Ishikawa (cell line): ENCODE measurements at regions not wholly inside any gene's neighbourhood (a gene's known extent, or its start where the extent isn't known, plus 50 kb on each side); places are given as distances from the start of the nearest gene placed in this dataset.
A peak's percentile ranks its signal among the peaks of the same experiment; 100 is the strongest.

Experiments
- CEBPB ChIP-seq: IDR thresholded peaks from 2 replicates; pipeline ENCODE4 v1.6.1; 2012
- CREB1 ChIP-seq: IDR thresholded peaks from 2 replicates; pipeline ENCODE4 v1.6.1; 2012; ENCODE audit warnings: low read depth
- EGR1 ChIP-seq: IDR thresholded peaks from 2 replicates; pipeline ENCODE4 v1.6.1; 2012
- EP300 ChIP-seq: IDR thresholded peaks from 2 replicates; pipeline ENCODE4 v1.6.1; 2012; ENCODE audit warnings: borderline replicate concordance
- FOXM1 ChIP-seq: IDR thresholded peaks from 2 replicates; pipeline ENCODE4 v1.6.1; 2012; ENCODE audit warnings: low read depth, borderline replicate concordance
- NFIC ChIP-seq: IDR thresholded peaks from 2 replicates; pipeline ENCODE4 v1.6.1; 2012
- RAD21 ChIP-seq: IDR thresholded peaks from 2 replicates; pipeline ENCODE4 v1.6.1; 2012; ENCODE audit warnings: low read depth
- TAF1 ChIP-seq: IDR thresholded peaks from 2 replicates; pipeline ENCODE4 v1.6.1; 2012; ENCODE audit warnings: low read depth, mild to moderate bottlenecking
- TCF12 ChIP-seq: IDR thresholded peaks from 2 replicates; pipeline ENCODE4 v1.6.1; 2012; ENCODE audit warnings: low read depth
- TEAD4 ChIP-seq: IDR thresholded peaks from 2 replicates; pipeline ENCODE4 v1.6.1; 2012
- YY1 ChIP-seq: IDR thresholded peaks from 2 replicates; pipeline ENCODE4 v1.6.1; 2012; ENCODE audit warnings: low read depth
- ZBTB7A ChIP-seq: IDR thresholded peaks from 2 replicates; pipeline ENCODE4 v1.6.1; 2012; ENCODE audit warnings: low read depth
- TF ChIP-seq, protein P1 (sequence below): IDR thresholded peaks from 2 replicates; pipeline ENCODE4 v1.6.1; 2012
- TF ChIP-seq, protein P2 (sequence below): IDR thresholded peaks from 2 replicates; pipeline ENCODE4 v1.6.1; 2012
- TF ChIP-seq, protein P3 (sequence below): IDR thresholded peaks from 2 replicates; pipeline ENCODE4 v1.6.1; 2012; ENCODE audit warnings: low read depth, mild to moderate bottlenecking

DNA sequence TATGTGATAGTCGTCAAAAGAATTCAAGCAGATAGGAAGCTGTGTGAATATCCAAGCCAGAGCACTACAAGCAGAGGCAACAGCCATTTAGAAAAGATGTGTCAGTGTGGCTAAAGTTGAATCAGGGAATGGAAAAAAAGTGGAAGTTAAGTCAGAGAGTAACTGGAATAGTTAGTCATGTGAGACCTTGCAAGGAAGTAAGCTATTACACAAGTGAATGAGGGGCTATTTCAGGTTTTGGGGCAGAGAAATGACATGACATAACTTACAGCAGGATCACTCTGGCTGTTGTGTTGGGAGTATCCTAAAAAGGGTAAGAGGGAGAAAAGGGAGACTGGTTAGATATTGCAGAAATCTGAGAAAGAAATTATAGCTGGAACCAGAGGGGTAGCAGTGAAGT lies 236.6 kb upstream of the PCDH18 start:
- TF ChIP-seq TAF1 (no peak), RAD21 (no peak), ZBTB7A (no peak), NFIC (no peak), YY1 (no peak), TCF12 (no peak), EP300 (no peak)
- TF ChIP-seq, protein P1, sequence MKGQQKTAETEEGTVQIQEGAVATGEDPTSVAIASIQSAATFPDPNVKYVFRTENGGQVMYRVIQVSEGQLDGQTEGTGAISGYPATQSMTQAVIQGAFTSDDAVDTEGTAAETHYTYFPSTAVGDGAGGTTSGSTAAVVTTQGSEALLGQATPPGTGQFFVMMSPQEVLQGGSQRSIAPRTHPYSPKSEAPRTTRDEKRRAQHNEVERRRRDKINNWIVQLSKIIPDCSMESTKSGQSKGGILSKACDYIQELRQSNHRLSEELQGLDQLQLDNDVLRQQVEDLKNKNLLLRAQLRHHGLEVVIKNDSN, result no peak

DNA sequence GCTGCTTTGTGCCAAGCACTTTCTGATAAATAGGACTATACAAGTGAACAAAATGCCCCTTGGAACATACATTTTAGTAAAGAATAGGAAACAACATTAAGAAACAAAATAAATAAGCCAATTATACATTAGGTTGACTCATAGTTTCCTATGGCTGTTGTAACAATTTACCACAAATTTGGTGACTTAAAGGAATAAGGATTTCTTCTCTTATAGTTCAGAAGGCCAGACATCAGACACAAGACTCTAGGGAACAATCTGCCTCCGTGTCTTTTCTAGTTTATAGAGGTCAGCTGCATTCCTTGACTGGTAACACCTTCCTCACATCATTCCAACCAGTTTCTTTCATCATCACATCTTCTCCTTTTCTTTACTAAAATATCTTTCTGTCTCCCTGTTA lies 235.9 kb upstream of the PCDH18 start:
- TF ChIP-seq EP300 (no peak), YY1 (no peak), FOXM1 (no peak), ZBTB7A (no peak), EGR1 (no peak), RAD21 (no peak), TEAD4 (no peak), TAF1 (no peak), CREB1 (no peak), NFIC (no peak), TCF12 (no peak), CEBPB (no peak)
- TF ChIP-seq, protein P2, sequence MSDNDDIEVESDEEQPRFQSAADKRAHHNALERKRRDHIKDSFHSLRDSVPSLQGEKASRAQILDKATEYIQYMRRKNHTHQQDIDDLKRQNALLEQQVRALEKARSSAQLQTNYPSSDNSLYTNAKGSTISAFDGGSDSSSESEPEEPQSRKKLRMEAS, result no peak
- TF ChIP-seq, protein P1, result no peak
- TF ChIP-seq, protein P3, sequence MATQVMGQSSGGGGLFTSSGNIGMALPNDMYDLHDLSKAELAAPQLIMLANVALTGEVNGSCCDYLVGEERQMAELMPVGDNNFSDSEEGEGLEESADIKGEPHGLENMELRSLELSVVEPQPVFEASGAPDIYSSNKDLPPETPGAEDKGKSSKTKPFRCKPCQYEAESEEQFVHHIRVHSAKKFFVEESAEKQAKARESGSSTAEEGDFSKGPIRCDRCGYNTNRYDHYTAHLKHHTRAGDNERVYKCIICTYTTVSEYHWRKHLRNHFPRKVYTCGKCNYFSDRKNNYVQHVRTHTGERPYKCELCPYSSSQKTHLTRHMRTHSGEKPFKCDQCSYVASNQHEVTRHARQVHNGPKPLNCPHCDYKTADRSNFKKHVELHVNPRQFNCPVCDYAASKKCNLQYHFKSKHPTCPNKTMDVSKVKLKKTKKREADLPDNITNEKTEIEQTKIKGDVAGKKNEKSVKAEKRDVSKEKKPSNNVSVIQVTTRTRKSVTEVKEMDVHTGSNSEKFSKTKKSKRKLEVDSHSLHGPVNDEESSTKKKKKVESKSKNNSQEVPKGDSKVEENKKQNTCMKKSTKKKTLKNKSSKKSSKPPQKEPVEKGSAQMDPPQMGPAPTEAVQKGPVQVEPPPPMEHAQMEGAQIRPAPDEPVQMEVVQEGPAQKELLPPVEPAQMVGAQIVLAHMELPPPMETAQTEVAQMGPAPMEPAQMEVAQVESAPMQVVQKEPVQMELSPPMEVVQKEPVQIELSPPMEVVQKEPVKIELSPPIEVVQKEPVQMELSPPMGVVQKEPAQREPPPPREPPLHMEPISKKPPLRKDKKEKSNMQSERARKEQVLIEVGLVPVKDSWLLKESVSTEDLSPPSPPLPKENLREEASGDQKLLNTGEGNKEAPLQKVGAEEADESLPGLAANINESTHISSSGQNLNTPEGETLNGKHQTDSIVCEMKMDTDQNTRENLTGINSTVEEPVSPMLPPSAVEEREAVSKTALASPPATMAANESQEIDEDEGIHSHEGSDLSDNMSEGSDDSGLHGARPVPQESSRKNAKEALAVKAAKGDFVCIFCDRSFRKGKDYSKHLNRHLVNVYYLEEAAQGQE, result no peak

DNA sequence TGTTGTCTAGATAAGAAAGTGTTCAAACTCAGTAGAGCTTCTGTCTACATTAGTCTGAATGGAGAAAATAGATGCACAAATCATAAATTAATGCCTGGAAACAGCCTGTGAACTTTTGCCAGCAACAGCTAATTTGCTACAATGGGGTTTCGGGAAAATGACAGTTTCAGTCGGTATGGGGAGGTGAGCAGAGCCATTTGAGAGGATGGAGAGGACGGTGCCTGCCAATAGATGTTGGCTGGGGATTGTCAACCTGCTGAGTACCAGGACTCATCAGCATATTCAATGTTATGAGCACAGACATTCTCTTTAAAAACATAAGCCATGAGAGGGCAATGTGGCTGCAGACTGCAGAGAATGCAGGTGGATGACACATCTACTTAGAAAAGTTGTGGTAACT lies 230.3 kb upstream of the PCDH18 start:
- TF ChIP-seq RAD21 (no peak), TAF1 (no peak), CREB1 (no peak), NFIC (no peak), FOXM1 (no peak), YY1 (no peak), EGR1 (no peak), EP300 (no peak)
- TF ChIP-seq, protein P1, result no peak

DNA sequence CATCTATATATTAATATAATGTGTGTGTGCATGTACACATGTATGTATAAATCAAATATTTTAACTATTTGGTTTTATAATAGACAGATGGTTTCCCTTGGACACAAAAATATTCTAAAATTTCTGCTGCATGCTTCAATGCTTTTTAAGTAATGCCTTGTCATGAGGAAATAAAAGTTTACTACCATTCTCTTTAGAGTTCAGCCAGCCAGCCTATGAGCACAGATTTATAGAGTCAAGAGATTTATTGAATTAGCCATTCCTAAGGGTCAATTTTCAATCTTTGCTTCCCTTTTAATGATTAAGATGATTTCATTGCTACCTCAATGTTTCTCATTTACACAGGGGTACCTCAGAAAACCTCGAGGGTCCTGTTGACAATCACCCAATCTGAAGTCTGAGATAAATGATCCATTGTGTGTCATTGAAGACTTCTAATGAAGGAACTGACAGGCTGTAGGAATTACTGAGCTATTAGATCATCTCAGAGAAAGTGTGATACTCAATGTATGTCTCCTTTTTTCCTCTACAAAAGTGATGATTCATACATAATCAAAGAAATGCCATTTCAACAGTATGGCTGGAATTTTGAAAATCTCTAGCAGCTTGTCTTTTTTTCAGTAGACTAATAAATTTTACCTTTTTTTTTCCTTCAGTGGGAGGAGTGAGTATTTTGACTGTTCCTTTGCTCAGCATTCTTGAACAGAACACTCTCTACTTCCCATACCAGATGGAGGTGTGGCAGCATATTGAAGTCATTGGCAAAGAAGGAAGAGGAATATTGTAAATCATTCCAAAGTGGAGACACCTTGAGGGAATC lies 222.6 kb upstream of the PCDH18 start:
- TF ChIP-seq CREB1 (no peak), TCF12 (peak; percentile 80), YY1 (no peak), TAF1 (no peak), RAD21 (no peak), CEBPB (no peak), FOXM1 (peak; percentile 81; the same call in 1 of the 2 replicates), TEAD4 (peak; percentile 93), EGR1 (no peak), ZBTB7A (no peak), EP300 (peak; percentile 81), NFIC (peak; percentile 46)
- TF ChIP-seq, protein P1, result no peak
- TF ChIP-seq, protein P2, result no peak
- TF ChIP-seq, protein P3, result no peak
